Gastroesophageal sphincter (tissue), 4 donors: ENCODE measurements at regions not wholly inside any gene's neighbourhood (a gene's known extent, or its start where the extent isn't known, plus 50 kb on each side); places are given as distances from the start of the nearest gene placed in this dataset.
"Not testable (repeated sequence)": the region's sequence is repeated elsewhere in the genome, so short reads cannot be mapped to it uniquely, and the experiment has no call there.

Experiments used
- ATAC-seq: fragments of 150-250 bp; one replicate; pipeline ENCODE4 v1.9.1; 2016; ENCODE audit warnings: mild to moderate bottlenecking, moderate library complexity
- H3K27ac ChIP-seq, 4 donors: fragments of 200-600 bp; sonication (generic) in 3 of 4; 1 replicate in 3 of 4; 2 replicates in 1 of 4; pipeline ENCODE4 v1.5.1; 2016 to 2019
- H3K27me3 ChIP-seq: fragments of 200-600 bp; sonication (generic); one replicate; pipeline ENCODE4 v1.5.1; 2019
- H3K36me3 ChIP-seq, 2 donors: fragments of 200-600 bp; sonication (generic); one replicate each; pipeline ENCODE4 v1.5.1; 2019; ENCODE audit warnings: control low read depth in 1 of 2
- H3K4me1 ChIP-seq, 3 donors: fragments of 200-600 bp; sonication (generic); 1 replicate in 2 of 3; 2 replicates in 1 of 3; pipeline ENCODE4 v1.5.1; 2016 to 2019; ENCODE audit warnings: control low read depth in 2 of 3
- H3K4me3 ChIP-seq, 2 donors: fragments of 200-600 bp; sonication (generic); one replicate each; pipeline ENCODE4 v1.5.1; 2019; ENCODE audit warnings: mild to moderate bottlenecking in 1 of 2, moderate library complexity in 1 of 2
- H3K9me3 ChIP-seq, 3 donors: fragments of 200-600 bp; sonication (generic); one replicate each; pipeline ENCODE4 v1.5.1; 2017 to 2019; ENCODE audit warnings: control low read depth in 2 of 3
- CTCF ChIP-seq, 4 experiments: fragments of 200-600 bp in 2 of 4; fragments of 450-650 bp in 2 of 4; sonication (generic) in 1 of 4; IDR thresholded peaks; one replicate each; pipeline ENCODE4 v1.5.1; 2017 to 2019; ENCODE audit warnings: antibody characterized with exemption in 4 of 4, mild to moderate bottlenecking in 2 of 4, moderate library complexity in 2 of 4
- EP300 ChIP-seq: sonication (generic); formaldehyde crosslinking; IDR thresholded peaks from one replicate; pipeline ENCODE4 v1.6.1; 2017; ENCODE audit warnings: antibody characterized with exemption, mild to moderate bottlenecking
- POLR2A ChIP-seq, 2 donors: fragments of 450-650 bp; IDR thresholded peaks; one replicate each; pipeline ENCODE4 v1.6.1; 2017; ENCODE audit warnings: antibody characterized with exemption in 2 of 2, mild to moderate bottlenecking in 2 of 2, moderate library complexity in 1 of 2
- POLR2AphosphoS5 ChIP-seq: sonication (generic); formaldehyde crosslinking; IDR thresholded peaks from one replicate; pipeline ENCODE4 v1.6.1; 2017; ENCODE audit warnings: antibody characterized with exemption
- WGBS, 2 donors: methylation state at CpG; one replicate each; pipeline ENCODE4 v1.1.5; 2018; ENCODE audit warnings: low coverage in 1 of 2; 5-methylcytosine and 5-hydroxymethylcytosine counted together

DNA sequence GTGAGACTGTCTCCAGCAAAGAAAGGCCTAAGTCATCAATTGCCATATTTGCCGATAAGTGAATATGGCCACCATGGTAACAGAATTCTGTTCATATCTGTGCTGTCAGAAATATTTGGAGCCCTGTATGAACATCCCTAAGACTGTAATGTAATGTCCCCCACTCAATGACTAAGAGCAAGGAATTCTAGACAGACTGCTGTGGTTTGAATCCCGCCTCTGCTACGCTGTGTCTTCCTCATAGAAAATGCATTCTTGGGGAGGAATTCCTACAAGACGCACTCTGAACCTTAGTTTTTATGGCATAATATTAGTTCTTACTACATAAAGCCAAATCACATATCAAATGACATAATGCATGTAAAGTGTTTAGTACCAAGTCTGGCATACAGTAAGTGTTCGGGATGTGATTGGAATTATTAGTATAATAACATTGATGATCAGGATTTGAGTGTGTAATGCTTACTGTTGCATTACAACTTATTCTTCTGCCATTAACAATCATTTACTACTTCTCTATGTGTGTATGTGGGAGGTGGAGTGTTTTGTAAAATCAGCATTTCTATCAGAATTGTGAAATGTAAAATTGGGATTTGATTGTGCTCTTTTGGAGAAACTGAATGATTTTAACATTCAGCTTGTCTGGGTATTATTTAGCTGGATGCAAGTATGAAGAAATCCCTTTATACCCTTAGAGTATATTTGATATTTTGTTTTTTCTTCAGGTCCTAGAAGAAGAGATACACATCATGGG is 103.0 kb downstream of the OLIG3 start:
- TF ChIP-seq EP300 (no peak), POLR2A (IDR thresholded peaks at IDR 0.05) (no peak), POLR2AphosphoS5 (no peak)
- Histone ChIP-seq H3K27ac (no peak overlapping the region), H3K27me3 (no peaks in the 10 kb centered on the region), H3K9me3 (no peaks in the 10 kb centered on the region), H3K36me3 (no peaks in the 10 kb centered on the region), H3K4me1 (no peaks in the 10 kb centered on the region), H3K4me3 (no peak overlapping the region)
- 93 to 97% methylated on average over 5 of the region's 5 CpGs for WGBS, 2 donors
- no peak for ATAC-seq

- Histone ChIP-seq H3K4me1 (no peaks in the 10 kb centered on the region), H3K4me3 (no peak overlapping the region), H3K27me3 (no peaks in the 10 kb centered on the region), H3K27ac (no peak overlapping the region), H3K36me3 (no peaks in the 10 kb centered on the region), H3K9me3 (no peaks in the 10 kb centered on the region)
- 30 to 67% methylated on average over 1 to 3 of the region's 4 CpGs for WGBS, 2 donors
- TF ChIP-seq EP300 (no peak), POLR2AphosphoS5 (no peak), CTCF (IDR thresholded peaks at IDR 0.05) (no peak), POLR2A (IDR thresholded peaks at IDR 0.05) (no peak)
- no peak for ATAC-seq
Observed at GRCh38 chr6:137390334-137390733, 103.9 kb downstream of the OLIG3 start.

GRCh38 chr6:137389150-137389704 is 105.0 kb downstream of the OLIG3 start:
- Histone ChIP-seq H3K36me3 (no peaks in the 10 kb centered on the region), H3K9me3 (no peaks in the 10 kb centered on the region), H3K4me3 (no peak overlapping the region), H3K27ac (no peak overlapping the region), H3K27me3 (no peaks in the 10 kb centered on the region), H3K4me1 (no peaks in the 10 kb centered on the region)
- WGBS, 2 donors, result 40 to 53% methylated on average over 2 to 6 of the region's 6 CpGs
- ATAC-seq, result no peak
- no peak for TF ChIP-seq EP300
- no peak for TF ChIP-seq CTCF (IDR thresholded peaks at IDR 0.05)
- TF ChIP-seq POLR2AphosphoS5, result no peak
- TF ChIP-seq POLR2A (IDR thresholded peaks at IDR 0.05), result no peak

GRCh38 chr6:137387096-137387764 is 107.0 kb downstream of the OLIG3 start:
- no peaks in the 10 kb centered on the region for H3K9me3 ChIP-seq
- 60 to 63% methylated on average over 2 to 9 of the region's 10 CpGs for WGBS, 2 donors

GRCh38 chr6:137383287-137383686 is 110.9 kb downstream of the OLIG3 start:
- not testable (repeated sequence) for H3K4me3 ChIP-seq, H3K36me3 ChIP-seq, H3K27ac ChIP-seq, H3K4me1 ChIP-seq, H3K27me3 ChIP-seq, ATAC-seq
- H3K9me3 ChIP-seq, result peaks cover 0 to 15% (median 0%) of the 10 kb centered on the region in 3 donors
- 93 to 97% methylated on average over 2 to 5 of the region's 6 CpGs for WGBS, 2 donors

More at GRCh38 chr6:137387096-137387764, 107.0 kb downstream of the OLIG3 start:
- no peak overlapping the region for H3K27ac ChIP-seq
- ATAC-seq, result no peak
- H3K4me1 ChIP-seq, result no peaks in the 10 kb centered on the region
- H3K27me3 ChIP-seq, result no peaks in the 10 kb centered on the region
- no peak for TF ChIP-seq POLR2A (IDR thresholded peaks at IDR 0.05)
- no peak for TF ChIP-seq EP300
- TF ChIP-seq POLR2AphosphoS5, result no peak
- no peak for TF ChIP-seq CTCF (IDR thresholded peaks at IDR 0.05)
- H3K4me3 ChIP-seq, result no peak overlapping the region
- H3K36me3 ChIP-seq, result no peaks in the 10 kb centered on the region

DNA sequence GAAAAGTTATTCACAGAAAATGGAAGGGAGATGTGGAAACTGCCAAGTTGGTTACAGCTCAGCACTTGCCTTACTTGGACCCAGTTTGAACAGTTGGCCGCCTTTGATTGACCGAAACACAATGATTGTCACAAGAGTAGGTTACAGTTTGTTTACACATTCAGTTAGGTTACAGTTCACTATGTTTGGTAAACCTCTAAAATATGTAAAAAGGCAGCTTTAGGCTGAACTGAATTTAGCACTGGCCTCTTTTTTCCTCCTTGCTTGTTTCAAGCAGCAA is 116.2 kb downstream of the OLIG3 start:
- peaks cover 0 to 15% (median 0%) of the 10 kb centered on the region in 3 donors for H3K9me3 ChIP-seq
- H3K27me3 ChIP-seq, result no peaks in the 10 kb centered on the region
- TF ChIP-seq POLR2AphosphoS5 (no peak), POLR2A (IDR thresholded peaks at IDR 0.05) (no peak), EP300 (no peak), CTCF (IDR thresholded peaks at IDR 0.05) (no peak)
- H3K36me3 ChIP-seq, result no peaks in the 10 kb centered on the region
- ATAC-seq, result no peak
- no peaks in the 10 kb centered on the region for H3K4me1 ChIP-seq
- H3K4me3 ChIP-seq, result no peak overlapping the region
- H3K27ac ChIP-seq, result no peak overlapping the region
- WGBS, 2 donors, result 91 to 100% methylated on average over 2 of the region's 2 CpGs
